OCI-LY3 (cell line): ENCODE measurements at regions not wholly inside any gene's neighbourhood (a gene's known extent, or its start where the extent isn't known, plus 50 kb on each side); places are given as distances from the start of the nearest gene placed in this dataset.

Source experiments
- CTCF ChIP-seq: fragments of 200-600, 300-600 bp; sonication (generic); IDR thresholded peaks from 2 replicates; pipeline ENCODE4 v1.5.1; 2014; ENCODE audit warnings: antibody characterized with exemption, low read length, low read depth
- EZH2phosphoT487 ChIP-seq: fragments of 200-600 bp; shearing (Covaris generic); IDR thresholded peaks from 2 replicates; pipeline ENCODE4 v1.6.1; 2018; ENCODE audit warnings: antibody characterized with exemption, mixed run types, low read depth

- TF ChIP-seq CTCF = no peak
- no peak for TF ChIP-seq EZH2phosphoT487
Measured at GRCh38 chr3:30302027-30302426, 304.4 kb upstream of the TGFBR2 start.
